OCI-LY7 (cell line): ENCODE measurements at regions not wholly inside any gene's neighbourhood (a gene's known extent, or its start where the extent isn't known, plus 50 kb on each side); places are given as distances from the start of the nearest gene placed in this dataset.

ENCODE experiments used
- BruUV-seq: library from RNA; stranded (reverse); fragments of 400-500 nt; replicated peaks from 2 replicates; lab custom pipeline; 2021; lab: Mats Ljungman, UMichigan
- CTCF ChIA-PET: fragments of 300-600 bp; sonication (Branson Sonifier 250); formaldehyde crosslinking; loops from one replicate; lab custom pipeline; 2022; ENCODE audit warnings: antibody characterized with exemption; ENCODE audit not compliant: unreplicated experiment; lab: Charles Lee
- POLR2A ChIA-PET: fragments of 300-600 bp; sonication (Branson Sonifier 250); formaldehyde crosslinking; loops from one replicate; lab custom pipeline; 2022; ENCODE audit warnings: antibody characterized with exemption; lab: Charles Lee
- DNase-seq: peaks from one replicate; pipeline ENCODE4 v3.0.0-alpha.2; 2015; ENCODE audit warnings: low spot score
- H2AFZ ChIP-seq: fragments of 200-600 bp; sonication (generic), shearing (Covaris generic); 2 replicates; pipeline ENCODE4 v1.6.1; 2014; ENCODE audit warnings: mild to moderate bottlenecking, antibody characterized with exemption, low read length, moderate library complexity
- H3K27ac ChIP-seq: fragments of 200-600 bp; sonication (generic); 2 replicates; pipeline ENCODE4 v1.5.1; 2014; ENCODE audit warnings: mixed run types, low read depth, mild to moderate bottlenecking, moderate library complexity, low read length, inconsistent platforms; ENCODE audit not compliant: poor library complexity, severe bottlenecking
- H3K36me3 ChIP-seq: fragments of 200-600 bp; sonication (generic); 2 replicates; pipeline ENCODE4 v1.6.1; 2014; ENCODE audit warnings: mild to moderate bottlenecking, antibody characterized with exemption, low read length, moderate library complexity, mixed read lengths; ENCODE audit not compliant: insufficient read depth
- H3K4me1 ChIP-seq: fragments of 200-600 bp; sonication (generic); 2 replicates; pipeline ENCODE4 v1.5.1; 2014; ENCODE audit warnings: mild to moderate bottlenecking, low read length; ENCODE audit not compliant: insufficient read depth, poor library complexity, severe bottlenecking
- H3K4me2 ChIP-seq: fragments of 200-600 bp; sonication (generic); 2 replicates; pipeline ENCODE4 v1.6.1; 2014; ENCODE audit warnings: mild to moderate bottlenecking, low read length
- H3K4me3 ChIP-seq: fragments of 200-600 bp; sonication (generic); 2 replicates; pipeline ENCODE4 v1.5.1; 2014; ENCODE audit warnings: mild to moderate bottlenecking, low read depth, low read length; ENCODE audit not compliant: poor library complexity, severe bottlenecking
- H3K79me2 ChIP-seq: fragments of 200-600 bp; sonication (generic); 2 replicates; pipeline ENCODE4 v1.6.1; 2016; ENCODE audit warnings: low read depth, mild to moderate bottlenecking, low read length, moderate library complexity, mixed read lengths; ENCODE audit not compliant: insufficient read depth
- H3K9me2 ChIP-seq: fragments of 200-600 bp; sonication (generic); 2 replicates; pipeline ENCODE4 v1.6.1; 2016; ENCODE audit warnings: mild to moderate bottlenecking, low read length, mixed read lengths; ENCODE audit not compliant: insufficient read depth
- H3K9me3 ChIP-seq: fragments of 200-600 bp; sonication (generic); 2 replicates; pipeline ENCODE4 v1.6.1; 2014; ENCODE audit warnings: mild to moderate bottlenecking, mixed run types, low read length, mixed read lengths
- H4K20me1 ChIP-seq: fragments of 200-600 bp; sonication (generic); 2 replicates; pipeline ENCODE4 v1.6.1; 2014; ENCODE audit warnings: mild to moderate bottlenecking, antibody characterized with exemption, low read length, moderate library complexity, mixed read lengths; ENCODE audit not compliant: insufficient read depth
- EZH2phosphoT487 ChIP-seq: fragments of 200-600 bp; sonication (generic); IDR thresholded peaks from 2 replicates; pipeline ENCODE4 v1.6.1; 2018; ENCODE audit warnings: low read depth, borderline replicate concordance, mild to moderate bottlenecking, mixed run types, antibody characterized with exemption, low read length, moderate library complexity, mixed read lengths
- intact Hi-C: fragments of 100-400 bp; cut with micrococcal nuclease; formaldehyde crosslinking; loops from one replicate; pipeline ENCODE4 v1.10.0; 2022; ENCODE audit not compliant: unreplicated experiment
- TF ChIP-seq, protein P1 (sequence below): fragments of 200-600 bp; sonication (generic); conservative IDR thresholded peaks from 2 replicates; pipeline ENCODE4 v1.5.1; 2014; ENCODE audit warnings: mild to moderate bottlenecking, antibody characterized with exemption, low read length, moderate library complexity, mixed read lengths

GRCh38 chr1:244968471-244968871 is 104.1 kb upstream of the HNRNPU start:
- BruUV-seq = no TSS peak
- peaks cover 26% of the 10 kb centered on the region; the same call in 1 of the 2 replicates for H3K79me2 ChIP-seq
- no peaks in the 10 kb centered on the region for H3K9me2 ChIP-seq
- no peak for DNase-seq
- H3K9me3 ChIP-seq = no peaks in the 10 kb centered on the region
- ChIA-PET CTCF (interaction anchor here (1.0 kb wide), 1 partner anchor 11 kb away, joined by 3 read pairs; no protein-coding TSS in a partner anchor), POLR2A (interaction anchor here (0.6 to 3.4 kb wide), 8 partner anchors 11 to 134 kb away, joined by 3 to 22 read pairs (median 6); no protein-coding TSS in a partner anchor)
- no peak for TF ChIP-seq EZH2phosphoT487
- TF ChIP-seq, protein P1, sequence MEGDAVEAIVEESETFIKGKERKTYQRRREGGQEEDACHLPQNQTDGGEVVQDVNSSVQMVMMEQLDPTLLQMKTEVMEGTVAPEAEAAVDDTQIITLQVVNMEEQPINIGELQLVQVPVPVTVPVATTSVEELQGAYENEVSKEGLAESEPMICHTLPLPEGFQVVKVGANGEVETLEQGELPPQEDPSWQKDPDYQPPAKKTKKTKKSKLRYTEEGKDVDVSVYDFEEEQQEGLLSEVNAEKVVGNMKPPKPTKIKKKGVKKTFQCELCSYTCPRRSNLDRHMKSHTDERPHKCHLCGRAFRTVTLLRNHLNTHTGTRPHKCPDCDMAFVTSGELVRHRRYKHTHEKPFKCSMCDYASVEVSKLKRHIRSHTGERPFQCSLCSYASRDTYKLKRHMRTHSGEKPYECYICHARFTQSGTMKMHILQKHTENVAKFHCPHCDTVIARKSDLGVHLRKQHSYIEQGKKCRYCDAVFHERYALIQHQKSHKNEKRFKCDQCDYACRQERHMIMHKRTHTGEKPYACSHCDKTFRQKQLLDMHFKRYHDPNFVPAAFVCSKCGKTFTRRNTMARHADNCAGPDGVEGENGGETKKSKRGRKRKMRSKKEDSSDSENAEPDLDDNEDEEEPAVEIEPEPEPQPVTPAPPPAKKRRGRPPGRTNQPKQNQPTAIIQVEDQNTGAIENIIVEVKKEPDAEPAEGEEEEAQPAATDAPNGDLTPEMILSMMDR = no peak
- intact Hi-C loops = no loop called here
- H3K36me3 ChIP-seq = no peaks in the 10 kb centered on the region
- no peaks in the 10 kb centered on the region for H4K20me1 ChIP-seq
- H3K27ac ChIP-seq = no peak overlapping the region
- no peak overlapping the region for H2AFZ ChIP-seq
- no peak overlapping the region for H3K4me3 ChIP-seq
- peaks cover 47% of the 10 kb centered on the region for H3K4me1 ChIP-seq
- no peak overlapping the region for H3K4me2 ChIP-seq

GRCh38 chr1:244967159-244967558 is 102.8 kb upstream of the HNRNPU start:
- Histone ChIP-seq H3K36me3 (no peaks in the 10 kb centered on the region), H3K9me2 (no peaks in the 10 kb centered on the region), H3K4me3 (no peak overlapping the region), H3K9me3 (no peaks in the 10 kb centered on the region), H3K4me1 (peaks cover 36% of the 10 kb centered on the region), H3K79me2 (peaks cover 15% of the 10 kb centered on the region; the same call in 1 of the 2 replicates), H2AFZ (no peak overlapping the region), H4K20me1 (no peaks in the 10 kb centered on the region), H3K27ac (no peak overlapping the region), H3K4me2 (no peak overlapping the region)
- ChIA-PET POLR2A (interaction anchor here (0.5 to 3.4 kb wide), 7 partner anchors 9 to 133 kb away, joined by 3 to 22 read pairs (median 4); partner anchors contain the start of gene HNRNPU), CTCF (no interaction called here)
- intact Hi-C loops = no loop called here
- no peak for DNase-seq
- BruUV-seq = no TSS peak
- TF ChIP-seq, protein P1 = no peak
- no peak for TF ChIP-seq EZH2phosphoT487

- H3K9me3 ChIP-seq = no peaks in the 10 kb centered on the region
Observed at GRCh38 chr1:244965185-244966030, 101.1 kb upstream of the HNRNPU start.

More at GRCh38 chr1:244965185-244966030, 101.1 kb upstream of the HNRNPU start:
- Histone ChIP-seq H4K20me1 (no peaks in the 10 kb centered on the region), H3K36me3 (no peaks in the 10 kb centered on the region), H3K4me2 (no peak overlapping the region), H3K4me1 (peaks cover 33% of the 10 kb centered on the region), H3K9me2 (no peaks in the 10 kb centered on the region), H3K27ac (no peak overlapping the region), H3K4me3 (no peak overlapping the region), H2AFZ (no peak overlapping the region), H3K79me2 (peaks cover 11% of the 10 kb centered on the region; the same call in 1 of the 2 replicates)
- intact Hi-C loops = no loop called here
- CTCF ChIA-PET = interaction anchor here (0.8 kb wide), 1 partner anchor 44 kb away, joined by 3 read pairs; no protein-coding TSS in a partner anchor
- POLR2A ChIA-PET = interaction anchor here (0.5 to 2.0 kb wide), 12 partner anchors 10 to 128 kb away, joined by 3 to 7 read pairs (median 4); partner anchors contain the start of gene HNRNPU
- BruUV-seq = no TSS peak
- TF ChIP-seq, protein P1 = no peak
- no peak for TF ChIP-seq EZH2phosphoT487
- no peak for DNase-seq
